Osteoblast (primary cell): ENCODE measurements at regions not wholly inside any gene's neighbourhood (a gene's known extent, or its start where the extent isn't known, plus 50 kb on each side); places are given as distances from the start of the nearest gene placed in this dataset.

ENCODE experiments used
- DNase-seq: peaks from one replicate; pipeline ENCODE4 v3.0.0; 2011; ENCODE audit warnings: low spot score, mixed read lengths; ENCODE audit not compliant: insufficient read length; ENCODE audit errors: missing footprints
- H2AFZ ChIP-seq: 2 replicates; pipeline ENCODE4 v1.6.0; 2011; ENCODE audit warnings: mild to moderate bottlenecking, low read length
- H3K27ac ChIP-seq: 2 replicates; pipeline ENCODE4 v1.5.1; 2011; ENCODE audit warnings: mild to moderate bottlenecking, low read depth, low read length, moderate library complexity
- H3K27me3 ChIP-seq: 2 replicates; pipeline ENCODE4 v1.6.0; 2012; ENCODE audit warnings: mild to moderate bottlenecking, control low read depth, inconsistent platforms, low read length, moderate library complexity; ENCODE audit not compliant: insufficient read depth
- H3K36me3 ChIP-seq: 2 replicates; pipeline ENCODE4 v1.5.1; 2011; ENCODE audit warnings: mild to moderate bottlenecking, low read length, control low read depth, moderate library complexity; ENCODE audit not compliant: insufficient read depth
- H3K4me1 ChIP-seq: 2 replicates; pipeline ENCODE4 v1.5.1; 2011; ENCODE audit warnings: mild to moderate bottlenecking, low read length, control low read depth, moderate library complexity; ENCODE audit not compliant: insufficient read depth
- H3K4me2 ChIP-seq: 2 replicates; pipeline ENCODE4 v1.6.0; 2011; ENCODE audit warnings: mild to moderate bottlenecking, low read length; ENCODE audit not compliant: insufficient read depth
- H3K4me3 ChIP-seq: fragments of 200-600 bp; sonication (generic); 3 replicates; pipeline ENCODE4 v1.5.1; 2012; ENCODE audit warnings: mild to moderate bottlenecking, low read length, inconsistent platforms; ENCODE audit not compliant: insufficient read depth
- H3K79me2 ChIP-seq: 2 replicates; pipeline ENCODE4 v1.6.0; 2012; ENCODE audit warnings: mild to moderate bottlenecking, low read length, control low read depth, inconsistent platforms; ENCODE audit not compliant: insufficient read depth
- H3K9me3 ChIP-seq: 2 replicates; pipeline ENCODE4 v1.5.1; 2011; ENCODE audit warnings: low read depth, low read length, control low read depth
- H4K20me1 ChIP-seq: 2 replicates; pipeline ENCODE4 v1.6.0; 2012; ENCODE audit warnings: mild to moderate bottlenecking, low read length, control low read depth; ENCODE audit not compliant: insufficient read depth
- CTCF ChIP-seq: IDR thresholded peaks from 2 replicates; pipeline ENCODE4 v1.5.1; 2011; ENCODE audit warnings: mild to moderate bottlenecking, low read depth, low read length, moderate library complexity; ENCODE audit errors: extremely low read depth

- H3K4me1 ChIP-seq = peaks cover 14% of the 10 kb centered on the region
- no peak overlapping the region for H3K27ac ChIP-seq
These were observed 269.7 kb downstream of the PRL start for GRCh38 chr6:22027040-22027725.

GRCh38 chr6:22028403-22029090, 268.3 kb downstream of the PRL start:
- Histone ChIP-seq H3K27me3 (no peaks in the 10 kb centered on the region), H3K79me2 (no peaks in the 10 kb centered on the region), H3K4me3 (no peak overlapping the region), H3K36me3 (no peaks in the 10 kb centered on the region), H3K27ac (no peak overlapping the region), H4K20me1 (no peaks in the 10 kb centered on the region), H3K9me3 (no peaks in the 10 kb centered on the region), H3K4me2 (no peak overlapping the region), H2AFZ (peak overlapping the region; percentile 35), H3K4me1 (peaks cover 14% of the 10 kb centered on the region)
- no peak for TF ChIP-seq CTCF
- no peak for DNase-seq

More at GRCh38 chr6:22027040-22027725, 269.7 kb downstream of the PRL start:
- peaks cover 3% of the 10 kb centered on the region for H3K9me3 ChIP-seq
- H4K20me1 ChIP-seq = no peaks in the 10 kb centered on the region
- no peaks in the 10 kb centered on the region for H3K79me2 ChIP-seq
- H3K4me2 ChIP-seq = no peak overlapping the region
- DNase-seq = peak; percentile 18
- no peaks in the 10 kb centered on the region for H3K27me3 ChIP-seq
- peak overlapping the region; percentile 60 for H2AFZ ChIP-seq
- H3K4me3 ChIP-seq = no peak overlapping the region
- no peaks in the 10 kb centered on the region for H3K36me3 ChIP-seq
- TF ChIP-seq CTCF = no peak

GRCh38 chr6:22029171-22029570, 267.7 kb downstream of the PRL start:
- Histone ChIP-seq H4K20me1 (no peaks in the 10 kb centered on the region), H3K27ac (no peak overlapping the region)

More at GRCh38 chr6:22029171-22029570, 267.7 kb downstream of the PRL start:
- Histone ChIP-seq H3K4me3 (no peak overlapping the region), H3K79me2 (no peaks in the 10 kb centered on the region), H3K27me3 (no peaks in the 10 kb centered on the region), H3K4me1 (peaks cover 14% of the 10 kb centered on the region), H3K4me2 (no peak overlapping the region), H3K36me3 (no peaks in the 10 kb centered on the region), H3K9me3 (no peaks in the 10 kb centered on the region), H2AFZ (peak overlapping the region; percentile 81)
- TF ChIP-seq CTCF = no peak
- DNase-seq = no peak
